ENCODE measurements at regions not wholly inside any gene's neighbourhood (a gene's known extent, or its start where the extent isn't known, plus 50 kb on each side); places are given as distances from the start of the nearest gene placed in this dataset.
"Not testable (repeated sequence)": the region's sequence is repeated elsewhere in the genome, so short reads cannot be mapped to it uniquely, and the experiment has no call there.

DNA sequence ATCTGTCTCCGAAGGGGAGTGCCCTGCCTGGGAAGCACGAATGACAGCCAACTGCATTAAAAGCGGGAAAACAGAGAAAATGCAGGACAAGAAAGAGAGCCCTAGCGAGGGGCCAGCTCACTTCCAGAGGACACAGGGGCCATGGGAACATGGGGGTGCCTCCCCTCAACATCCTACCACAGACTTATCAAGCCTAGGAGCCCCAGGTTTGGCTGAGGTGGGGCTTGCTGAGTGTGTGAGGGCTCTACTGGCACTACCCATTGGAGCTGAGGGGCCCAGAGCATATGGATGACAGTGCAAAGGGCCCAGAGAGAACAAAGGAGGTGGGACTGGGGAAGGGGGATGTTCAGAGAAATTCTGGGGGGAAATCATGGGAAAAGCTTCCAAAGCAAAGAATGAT, 101.8 kb downstream of the PJA1 start:
- no peak for DNase-seq (ENCODE audit: low read depth in 4 of 4, low spot score in 1 of 4)

DNA sequence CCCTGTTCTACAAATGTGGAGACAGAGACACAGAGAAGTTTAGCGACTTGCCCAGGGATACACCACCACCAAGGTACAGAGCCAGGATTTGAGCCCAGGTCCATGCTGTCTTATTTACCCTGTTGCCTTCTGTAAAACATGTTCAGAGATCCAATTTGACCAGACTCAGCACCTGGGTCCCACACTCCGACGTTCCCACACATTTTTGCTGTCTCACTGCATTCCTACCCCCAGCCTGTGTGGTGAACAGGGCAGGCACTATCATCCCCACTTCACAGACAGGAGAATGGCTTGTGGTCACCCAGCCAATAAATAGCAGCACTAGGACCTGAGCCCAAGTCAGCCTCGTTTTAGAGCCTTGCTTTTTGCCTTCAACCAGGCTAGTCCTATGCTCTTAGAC, 102.8 kb downstream of the PJA1 start:
- no peak for DNase-seq (ENCODE audit: low read depth in 4 of 4, low spot score in 1 of 4)

DNA sequence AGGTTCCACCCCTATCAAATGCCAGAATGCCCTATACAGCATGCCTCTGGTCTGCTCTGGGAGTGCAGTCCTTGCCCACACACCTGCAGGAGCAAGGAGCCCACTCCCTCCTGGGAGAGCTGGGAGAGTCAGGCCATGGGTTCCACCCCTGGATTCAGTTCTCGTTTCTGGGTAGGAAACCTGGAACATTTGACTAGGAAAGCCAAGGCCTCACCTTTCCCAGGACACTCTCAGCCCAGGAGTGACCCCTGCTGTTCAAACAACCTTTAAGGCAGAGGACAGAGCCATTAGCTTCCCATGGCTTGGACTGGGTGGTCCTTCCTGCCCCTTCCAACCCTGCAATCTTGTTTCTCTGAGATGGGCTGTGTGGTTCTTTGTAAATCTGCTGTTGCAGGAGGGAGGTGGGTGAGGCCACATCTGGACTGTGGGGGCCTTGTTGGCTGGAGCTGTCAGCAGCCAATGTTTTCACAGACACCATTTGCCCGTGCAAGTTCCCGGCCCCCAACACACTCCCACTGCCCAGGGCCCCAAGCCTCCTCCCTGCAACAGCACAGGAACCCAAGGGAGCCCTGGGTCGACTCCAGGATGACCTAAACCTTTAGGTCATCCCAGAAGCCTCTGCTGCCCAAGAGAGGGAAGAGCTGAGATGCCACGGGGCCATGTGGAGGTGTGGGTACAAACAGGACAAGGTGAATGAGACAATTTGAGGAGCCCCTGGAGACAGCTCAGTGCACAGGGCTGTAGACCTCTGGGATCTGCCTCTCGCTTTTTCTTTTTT, 104.4 kb downstream of the PJA1 start:
- DNase-seq (ENCODE audit: low read depth in 4 of 4, low spot score in 1 of 4) = no peak

DNA sequence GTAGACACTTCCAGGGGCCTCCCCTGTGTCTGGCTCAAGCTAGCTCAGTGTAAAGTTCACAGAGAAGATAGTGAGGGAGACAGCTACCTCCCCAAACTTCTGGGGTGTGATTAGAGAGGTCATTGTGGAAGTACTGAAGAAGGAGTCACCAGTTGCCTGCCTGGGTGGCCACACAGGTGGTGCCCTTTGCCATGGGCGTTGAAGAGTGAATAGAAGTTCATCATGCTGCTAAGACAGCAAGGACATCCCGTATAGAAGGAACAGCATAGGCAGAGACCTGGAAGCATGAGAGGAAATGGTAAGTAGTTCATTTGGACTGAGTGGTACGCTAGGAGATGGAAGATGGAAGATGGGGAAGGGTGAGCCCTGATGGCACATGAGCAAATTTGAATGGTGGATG, 110.1 kb downstream of the PJA1 start:
- no peak for DNase-seq (ENCODE audit: low read depth in 4 of 4, low spot score in 1 of 4)

DNA sequence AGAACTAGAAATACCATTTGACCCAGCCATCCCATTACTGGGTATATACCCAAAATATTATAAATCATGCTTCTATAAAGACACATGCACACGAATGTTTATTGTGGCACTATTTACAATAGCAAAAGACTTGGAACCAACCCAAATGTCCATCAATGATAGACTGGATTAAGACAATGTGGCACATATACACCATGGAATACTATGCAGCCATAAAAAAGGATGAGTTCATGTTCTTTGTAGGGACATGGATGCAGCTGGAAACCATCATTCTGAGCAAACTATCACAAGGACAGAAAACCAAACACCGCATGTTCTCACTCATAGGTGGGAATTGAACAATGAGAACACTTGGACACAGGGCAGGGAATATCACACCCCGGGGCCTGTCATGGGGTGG, 110.8 kb downstream of the PJA1 start:
- DNase-seq (ENCODE audit: low read depth in 4 of 4, low spot score in 1 of 4) = not testable (repeated sequence)

DNA sequence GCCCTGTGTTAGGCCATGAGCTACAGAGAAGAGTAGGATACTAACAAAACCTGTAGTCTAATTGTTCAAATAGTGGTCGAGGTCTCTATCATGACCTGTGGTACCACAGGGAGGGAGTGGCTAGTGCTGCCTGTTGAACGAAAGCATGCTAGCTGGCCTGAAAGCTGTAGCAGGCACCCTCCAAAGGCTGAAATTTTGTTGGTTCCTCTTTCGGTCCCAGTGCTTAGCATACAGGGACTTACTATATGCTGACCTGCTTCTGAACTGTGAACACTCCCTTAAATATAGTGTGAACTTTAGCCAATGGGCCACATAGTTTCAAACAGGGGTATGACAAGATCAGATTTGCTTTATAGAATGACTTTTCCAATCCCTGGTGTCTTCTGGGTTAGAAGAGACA, 113.4 kb downstream of the PJA1 start:
- no peak for DNase-seq (ENCODE audit: low read depth in 4 of 4, low spot score in 1 of 4)

DNA sequence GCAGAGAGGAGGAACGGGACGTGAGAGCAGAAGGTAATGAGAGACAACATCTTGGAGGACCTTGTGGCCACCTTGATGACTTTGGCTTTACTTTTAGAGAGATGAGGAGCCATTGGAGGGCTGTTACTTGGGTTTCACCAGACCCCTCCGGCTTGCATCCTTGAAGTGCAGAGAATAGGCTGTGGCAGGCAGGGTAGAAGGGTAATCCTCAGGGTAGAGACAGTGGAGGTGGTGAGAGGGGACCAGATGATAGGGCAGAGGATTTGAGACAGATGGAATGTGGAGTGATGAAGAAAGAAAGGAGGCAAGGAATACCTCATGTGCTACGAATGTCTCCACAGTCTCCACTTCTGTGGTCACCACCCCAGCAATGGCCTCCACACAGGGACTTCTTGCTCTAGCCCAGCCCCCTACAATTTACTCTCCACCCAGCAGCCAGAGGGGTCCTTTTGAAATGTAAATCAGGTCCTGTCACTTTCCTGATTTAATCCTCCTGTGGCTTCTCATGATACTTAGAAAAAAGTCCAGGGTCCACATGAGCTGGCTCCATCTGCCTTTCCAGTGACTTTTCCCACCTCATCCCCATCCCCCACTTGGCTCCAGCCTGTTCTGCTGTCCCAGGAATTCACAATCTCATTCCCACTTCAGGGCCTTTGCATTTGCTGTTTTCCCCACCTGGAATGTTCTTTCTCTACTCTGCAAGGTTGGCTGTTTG, 115.0 kb downstream of the PJA1 start:
- no peak for DNase-seq (ENCODE audit: low read depth in 4 of 4, low spot score in 1 of 4)

DNA sequence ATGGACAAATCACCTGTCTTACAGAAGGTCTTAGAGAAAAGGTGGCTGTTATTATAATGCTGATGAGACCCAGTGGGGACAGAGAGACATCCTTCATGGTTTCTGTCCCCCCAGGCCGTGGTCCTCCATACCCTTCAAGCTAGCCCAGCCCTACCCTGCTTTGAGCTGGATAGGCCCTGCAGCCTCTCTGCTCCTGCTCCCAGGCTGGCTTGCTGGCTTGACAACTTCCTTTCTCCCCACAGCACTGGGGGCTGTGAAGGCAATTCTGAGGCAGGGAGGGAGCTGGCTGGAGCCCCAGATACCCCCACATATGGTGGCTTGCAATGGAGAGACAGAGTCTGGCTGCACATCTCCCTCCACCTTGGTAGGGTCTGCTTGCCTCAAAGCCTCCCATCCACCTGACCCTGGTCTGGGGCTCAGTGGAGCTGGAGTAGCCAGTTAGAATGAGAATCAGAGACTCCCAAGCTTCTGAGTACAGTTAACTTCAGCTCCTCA, 118.2 kb downstream of the PJA1 start:
- no peak for DNase-seq (ENCODE audit: low read depth in 4 of 4, low spot score in 1 of 4)

DNA sequence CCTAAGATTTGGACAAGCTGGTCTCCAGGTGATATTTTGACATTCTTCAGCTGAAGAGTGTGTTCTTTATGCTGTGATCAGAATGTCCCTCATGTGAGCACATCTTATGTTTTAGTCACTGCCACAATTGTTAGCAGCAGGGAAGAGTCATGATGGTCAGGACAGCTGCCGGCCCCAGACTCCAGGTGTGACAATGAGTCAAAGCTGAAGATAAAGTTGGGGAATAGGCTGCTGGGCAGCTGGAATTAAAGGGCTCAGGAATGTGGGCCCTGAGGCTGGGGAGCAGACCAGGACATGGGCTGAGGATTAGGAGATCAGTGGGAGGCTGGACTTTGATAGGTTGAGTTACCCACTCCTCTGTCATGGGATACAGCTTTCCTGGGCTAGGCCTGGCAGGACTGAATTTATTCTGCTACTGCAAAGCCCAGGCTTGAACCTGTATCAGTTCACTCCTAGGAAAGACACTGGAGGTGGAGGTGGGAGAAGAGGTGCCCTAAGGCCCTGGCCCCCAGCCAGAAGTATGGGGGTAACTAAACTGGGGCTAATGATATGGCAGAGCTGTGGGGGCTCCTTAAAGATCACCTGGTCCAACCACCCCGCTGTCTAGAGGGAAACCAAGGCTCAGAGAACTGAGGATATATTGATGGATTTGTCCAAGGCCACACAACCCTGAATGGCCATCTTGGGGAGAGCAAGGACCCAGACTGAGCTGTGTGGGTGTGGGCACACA, 119.5 kb downstream of the PJA1 start:
- no peak for DNase-seq (ENCODE audit: low read depth in 4 of 4, low spot score in 1 of 4)

DNA sequence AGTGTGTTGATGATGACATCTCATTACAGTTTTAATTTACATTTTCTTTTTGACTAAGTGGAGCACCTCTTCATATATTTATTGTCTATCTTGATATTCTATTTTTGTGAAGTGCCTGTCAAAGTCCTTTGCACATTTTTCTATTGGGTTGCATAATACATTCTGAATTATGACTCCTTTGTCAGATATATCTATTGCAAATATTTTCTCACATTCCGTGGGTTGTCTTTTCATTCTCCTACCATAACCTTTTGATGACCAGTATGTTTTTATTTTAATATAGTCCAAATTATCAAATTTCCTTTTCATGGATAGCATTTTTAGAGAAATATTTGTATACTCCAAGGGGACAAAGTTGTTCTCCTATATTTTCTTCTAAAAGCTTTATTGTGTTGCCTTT, 126.4 kb downstream of the PJA1 start:
- DNase-seq (ENCODE audit: low read depth in 4 of 4, low spot score in 1 of 4) = no peak

DNA sequence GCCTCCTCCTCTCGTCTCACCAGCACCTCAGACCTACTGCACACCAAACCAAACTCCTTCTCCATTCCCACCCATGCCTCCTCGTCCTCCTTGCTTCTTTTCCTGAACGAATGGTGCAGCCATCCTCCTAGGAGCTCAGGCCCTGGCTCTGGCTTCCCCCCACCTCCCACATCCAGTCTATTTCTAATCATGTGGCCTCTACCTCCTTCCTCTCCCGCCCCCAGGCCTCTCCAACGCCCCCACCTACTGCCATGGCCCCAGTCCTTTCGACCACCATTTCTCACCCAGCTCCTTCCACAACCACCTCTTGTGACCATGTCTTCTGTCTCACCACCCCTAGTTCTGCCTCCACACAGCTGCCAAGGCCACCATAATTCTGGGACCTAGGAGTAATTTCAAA, 127.1 kb downstream of the PJA1 start:
- DNase-seq (ENCODE audit: low read depth in 4 of 4, low spot score in 1 of 4) = no peak

DNA sequence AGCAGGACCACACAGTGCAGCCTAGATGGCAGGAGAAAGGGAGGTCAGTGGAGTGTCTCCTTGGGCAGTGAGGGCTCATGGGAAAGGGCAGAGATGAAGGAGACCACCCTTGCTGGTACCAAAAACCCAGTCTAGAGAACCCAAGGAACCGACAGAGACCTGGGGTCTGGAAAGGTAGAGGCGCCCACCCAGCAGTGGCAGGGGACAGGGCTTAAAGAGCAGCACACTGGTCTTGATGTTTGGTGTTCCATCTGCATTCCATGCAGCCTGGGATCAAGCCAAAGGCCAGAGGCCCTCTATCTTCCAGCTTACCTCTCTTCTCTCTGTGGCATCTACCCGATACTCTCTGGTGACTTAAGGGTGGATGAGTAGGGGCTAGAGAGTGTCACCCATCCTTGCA, 127.5 kb downstream of the PJA1 start:
- DNase-seq (ENCODE audit: low read depth in 4 of 4, low spot score in 1 of 4) = no peak

DNA sequence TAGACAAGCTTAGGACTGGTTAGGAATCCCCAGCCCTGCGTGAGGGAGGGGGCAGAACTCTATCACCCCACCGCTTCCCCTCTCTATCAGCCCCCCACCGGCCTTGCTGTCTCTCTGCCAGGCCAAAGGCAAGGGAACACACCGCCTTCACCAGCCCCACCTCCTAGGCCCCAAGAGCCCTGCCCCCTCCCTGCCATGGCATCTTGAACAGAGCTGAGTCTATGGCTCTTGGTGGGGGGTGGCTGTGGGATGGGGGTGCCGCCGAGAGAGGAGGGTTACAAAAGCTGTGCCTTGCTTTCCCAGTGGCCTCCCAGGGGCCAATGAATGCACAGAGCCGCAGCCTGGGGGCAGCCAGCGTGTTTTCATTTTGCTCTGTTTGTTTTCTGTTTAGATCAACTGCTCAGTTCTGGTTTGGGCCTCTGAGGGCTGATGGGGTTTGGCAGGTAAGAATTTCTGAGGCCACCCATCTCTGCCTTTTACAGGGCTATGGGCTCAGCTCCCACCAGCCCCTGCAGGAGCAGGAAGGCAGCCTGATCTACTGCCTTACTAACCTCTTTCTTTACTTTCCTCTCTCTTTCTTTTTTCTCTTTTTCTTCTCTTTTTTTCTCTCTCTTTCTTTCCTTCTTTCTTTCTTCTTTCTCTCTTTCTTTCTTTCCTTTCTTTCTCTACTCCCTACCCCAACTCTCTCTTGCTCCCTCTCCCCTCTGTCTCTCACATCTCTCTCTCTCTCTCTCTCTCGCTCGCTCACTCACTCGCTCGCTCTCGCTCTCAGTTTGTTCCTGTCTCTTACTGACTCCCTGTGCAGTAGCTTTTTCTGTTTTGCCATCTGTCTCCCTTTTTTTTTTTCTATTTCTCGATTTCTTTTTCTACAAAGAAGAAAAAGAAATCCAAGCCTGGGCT, 128.3 kb downstream of the PJA1 start:
- DNase-seq (ENCODE audit: low read depth in 4 of 4, low spot score in 1 of 4) = no peak

DNA sequence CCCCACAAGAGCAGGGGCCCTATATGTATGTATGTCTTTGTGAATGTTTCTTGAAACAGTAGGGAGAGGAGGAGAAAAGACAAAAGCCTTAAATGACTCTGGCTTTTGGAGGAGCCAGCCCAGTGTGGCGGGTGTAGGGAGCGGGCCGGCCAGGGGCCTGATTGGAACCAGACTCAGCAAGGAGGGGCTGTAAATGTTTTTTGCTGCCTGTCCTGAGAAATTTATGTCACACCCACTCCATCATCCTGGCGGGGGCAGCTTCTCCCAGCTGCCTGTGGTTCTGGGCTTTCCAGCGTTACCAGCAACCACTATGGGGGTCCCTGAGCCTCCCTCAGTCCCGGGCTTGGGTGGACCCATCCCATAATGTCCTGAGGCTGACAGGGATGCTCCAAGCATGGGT, 130.8 kb downstream of the PJA1 start:
- DNase-seq (ENCODE audit: low read depth in 4 of 4, low spot score in 1 of 4) = no peak

DNA sequence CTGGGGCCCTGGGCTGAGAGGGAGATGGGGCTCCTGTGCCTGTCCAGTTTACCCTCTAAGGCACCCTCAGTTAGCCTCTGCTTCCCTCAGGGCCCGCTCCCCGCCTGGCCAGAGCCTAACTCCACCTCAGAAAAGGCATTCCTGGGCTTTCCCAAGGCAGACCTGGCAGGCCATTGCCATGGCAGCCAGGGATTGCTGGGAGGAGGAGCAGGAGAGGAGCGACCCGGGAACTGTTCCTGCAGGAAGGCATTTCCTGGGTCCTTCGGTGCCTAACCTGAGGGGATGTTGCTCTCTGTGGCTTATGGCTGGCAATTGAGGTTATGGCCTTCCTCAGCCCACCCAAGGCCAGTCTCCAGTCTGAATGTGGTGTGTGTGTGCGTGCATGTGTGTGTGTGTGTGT, 131.3 kb downstream of the PJA1 start:
- DNase-seq (ENCODE audit: low read depth in 4 of 4, low spot score in 1 of 4) = no peak

DNA sequence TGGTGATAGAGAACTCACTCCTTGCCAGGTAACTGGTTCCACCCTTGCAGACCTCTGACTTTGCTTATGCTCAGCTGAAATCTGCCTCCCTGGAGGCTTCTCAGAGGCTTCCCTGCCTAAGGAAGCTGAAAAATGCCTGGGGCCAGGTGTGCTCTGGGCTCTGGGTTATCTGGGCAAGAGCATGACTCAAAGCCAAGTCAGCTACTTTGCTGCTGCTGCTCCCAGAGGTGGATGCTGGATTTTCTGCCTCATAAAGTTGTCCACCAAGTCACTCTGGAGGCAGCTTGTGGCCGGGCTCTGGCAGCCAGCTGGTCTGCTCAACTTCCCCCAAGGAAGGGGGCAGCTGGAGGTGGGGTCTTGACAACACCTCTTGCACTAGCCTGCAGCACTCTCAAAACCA, 132.7 kb downstream of the PJA1 start:
- no peak for DNase-seq (ENCODE audit: low read depth in 4 of 4, low spot score in 1 of 4)

DNA sequence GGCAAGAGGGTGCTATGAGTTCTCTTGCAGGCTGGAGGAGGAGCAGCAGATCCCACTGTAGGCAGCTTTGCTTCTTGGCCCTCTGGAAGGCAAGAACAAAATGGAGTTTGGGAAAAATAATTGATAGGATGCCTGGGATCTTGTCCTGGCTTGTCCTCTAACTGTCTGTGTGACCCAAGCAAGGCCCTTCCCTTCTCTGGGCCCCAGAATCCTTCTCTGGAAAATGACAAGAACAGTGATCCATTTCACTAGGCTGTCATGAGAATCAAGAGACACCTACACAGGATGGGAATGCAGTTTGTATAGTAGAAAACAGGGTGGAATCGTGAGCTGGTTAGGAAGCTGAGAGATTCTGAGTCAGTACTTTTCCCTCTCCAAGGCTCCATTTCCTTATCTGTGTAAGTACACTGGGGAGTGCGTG, 133.3 kb downstream of the PJA1 start:
- no peak for DNase-seq (ENCODE audit: low read depth in 4 of 4, low spot score in 1 of 4)

DNA sequence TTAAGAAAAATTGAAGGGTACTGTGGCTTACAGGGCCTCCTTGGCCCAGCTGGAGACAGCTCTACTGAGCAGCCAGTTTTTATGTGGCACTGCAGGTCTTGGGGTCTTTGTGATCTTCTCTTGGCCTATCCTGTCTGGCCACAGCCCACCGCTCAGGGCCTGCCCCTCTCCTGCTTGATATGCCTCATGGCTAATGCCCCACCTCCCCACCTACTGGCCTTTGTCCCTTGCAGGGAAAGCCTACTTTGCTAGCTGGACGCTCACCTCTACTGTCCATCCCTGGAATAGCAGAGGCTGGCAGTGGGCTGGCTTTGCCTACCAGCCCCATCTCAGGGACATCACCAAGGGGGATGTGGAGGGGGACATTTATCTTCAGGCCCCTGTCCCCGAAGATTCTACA, 134.1 kb downstream of the PJA1 start:
- no peak for DNase-seq (ENCODE audit: low read depth in 4 of 4, low spot score in 1 of 4)

DNA sequence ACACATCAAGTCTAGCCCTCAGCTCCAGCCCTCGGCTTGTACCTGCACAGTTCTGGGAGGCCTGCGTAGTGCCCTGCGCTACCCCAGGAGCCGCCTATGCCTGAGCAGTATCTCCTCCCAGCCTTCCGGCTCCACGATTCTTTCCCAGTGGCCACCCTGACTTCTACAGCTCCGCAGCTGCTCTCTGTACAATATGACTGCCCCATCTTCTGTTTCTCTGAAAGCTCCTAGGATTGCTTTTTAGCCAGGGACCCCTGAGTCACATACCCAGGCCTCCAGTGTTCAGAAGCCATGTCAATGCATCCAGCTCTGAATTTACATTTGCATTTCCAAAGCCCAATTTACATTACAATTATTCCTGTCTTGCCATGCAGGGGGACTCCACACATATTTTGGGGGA, 135.5 kb downstream of the PJA1 start:
- no peak for DNase-seq (ENCODE audit: low read depth in 4 of 4, low spot score in 1 of 4)

DNA sequence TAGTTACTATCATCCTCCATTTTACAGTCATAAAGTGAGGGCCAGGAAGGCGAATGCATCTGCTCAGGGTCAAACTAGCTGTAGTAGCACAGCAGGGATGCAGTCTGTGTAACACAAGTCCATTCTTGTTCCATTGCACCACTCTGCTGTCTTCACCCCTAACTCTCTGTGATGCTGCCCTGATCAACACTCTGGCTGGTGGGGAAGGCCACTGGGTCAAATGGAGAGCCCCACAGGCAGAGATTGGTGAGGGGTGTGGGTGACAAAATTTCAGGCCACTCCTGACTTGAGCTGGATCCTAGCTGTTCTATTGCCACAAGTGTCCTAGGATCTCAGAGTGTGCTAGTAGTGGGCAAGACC, 136.5 kb downstream of the PJA1 start:
- DNase-seq (ENCODE audit: low read depth in 4 of 4, low spot score in 1 of 4) = no peak

Measured in stimulated activated CD4-positive, alpha-beta T cell treated with anti-CD3 and anti-CD28 coated beads, Interleukin-1b, Interleukin-23, amount 100 ng/mL, for 24 hours (primary cell).